SK-N-SH (cell line): ENCODE measurements at regions not wholly inside any gene's neighbourhood (a gene's known extent, or its start where the extent isn't known, plus 50 kb on each side); places are given as distances from the start of the nearest gene placed in this dataset.
"Not testable (repeated sequence)": the region's sequence is repeated elsewhere in the genome, so short reads cannot be mapped to it uniquely, and the experiment has no call there.

Experiments
- CTCF ChIP-seq: fragments of 200-600 bp; sonication (generic); IDR thresholded peaks from 2 replicates; pipeline ENCODE4 v1.6.1; 2017; ENCODE audit warnings: antibody characterized with exemption, mild to moderate bottlenecking, moderate library complexity
- POLR2AphosphoS5 ChIP-seq: IDR thresholded peaks from 2 replicates; pipeline ENCODE4 v1.6.1; 2012; ENCODE audit warnings: low read depth, low read length
- RXRA ChIP-seq: IDR thresholded peaks from 2 replicates; pipeline ENCODE4 v1.4.0; 2012; ENCODE audit warnings: low read depth, mild to moderate bottlenecking, borderline replicate concordance

GRCh38 chr3:80314541-80314940 lies 546.7 kb upstream of the ROBO1 start:
- not testable (repeated sequence) for TF ChIP-seq RXRA, CTCF, POLR2AphosphoS5
